A549 (cell line): ENCODE measurements at regions not wholly inside any gene's neighbourhood (a gene's known extent, or its start where the extent isn't known, plus 50 kb on each side); places are given as distances from the start of the nearest gene placed in this dataset.

Experiments used
- CHD4 ChIP-seq: fragments of 200-600 bp; sonication (generic); IDR thresholded peaks from 2 replicates; pipeline ENCODE4 v1.6.1; 2016; ENCODE audit warnings: antibody characterized with exemption, mild to moderate bottlenecking, borderline replicate concordance
- NPAS2 ChIP-seq: fragments of 250-450 bp; sonication (Bioruptor Pico); IDR thresholded peaks from 2 replicates; pipeline ENCODE4 v1.8.0; 2022; ENCODE audit warnings: mild to moderate bottlenecking, moderate library complexity, borderline replicate concordance
- POLR2A ChIP-seq: IDR thresholded peaks from 2 replicates; pipeline ENCODE4 v1.6.1; 2012; ENCODE audit warnings: mild to moderate bottlenecking, low read length
- POLR2AphosphoS2 ChIP-seq: conservative IDR thresholded peaks from 2 replicates; pipeline ENCODE4 v1.6.1; 2012; ENCODE audit warnings: low read length, improper control_type of control experiment, inconsistent platforms
- RARB ChIP-seq: fragments of 250-450 bp; sonication (Bioruptor Pico); IDR thresholded peaks from 2 replicates; pipeline ENCODE4 v1.8.0; 2021; ENCODE audit warnings: mild to moderate bottlenecking, moderate library complexity
- RCOR1 ChIP-seq: fragments of 150-350 bp; IDR thresholded peaks from 2 replicates; pipeline ENCODE4 v1.6.1; 2014; ENCODE audit warnings: antibody characterized with exemption, low read length, low read depth
- RFX5 ChIP-seq: fragments of 450-650 bp; IDR thresholded peaks from 2 replicates; pipeline ENCODE4 v1.7.1; 2014; ENCODE audit warnings: antibody characterized with exemption, mild to moderate bottlenecking, moderate library complexity
- ZFP36 ChIP-seq: fragments of 450-650 bp; IDR thresholded peaks from 2 replicates; pipeline ENCODE4 v1.6.1; 2014; ENCODE audit warnings: borderline replicate concordance; ENCODE audit not compliant: partially characterized antibody
- TF ChIP-seq, protein P1 (sequence below): fragments of >200 bp; sonication (Bioruptor Twin); formaldehyde crosslinking; IDR thresholded peaks from 3 replicates; pipeline ENCODE4 v1.5.1; 2016

DNA sequence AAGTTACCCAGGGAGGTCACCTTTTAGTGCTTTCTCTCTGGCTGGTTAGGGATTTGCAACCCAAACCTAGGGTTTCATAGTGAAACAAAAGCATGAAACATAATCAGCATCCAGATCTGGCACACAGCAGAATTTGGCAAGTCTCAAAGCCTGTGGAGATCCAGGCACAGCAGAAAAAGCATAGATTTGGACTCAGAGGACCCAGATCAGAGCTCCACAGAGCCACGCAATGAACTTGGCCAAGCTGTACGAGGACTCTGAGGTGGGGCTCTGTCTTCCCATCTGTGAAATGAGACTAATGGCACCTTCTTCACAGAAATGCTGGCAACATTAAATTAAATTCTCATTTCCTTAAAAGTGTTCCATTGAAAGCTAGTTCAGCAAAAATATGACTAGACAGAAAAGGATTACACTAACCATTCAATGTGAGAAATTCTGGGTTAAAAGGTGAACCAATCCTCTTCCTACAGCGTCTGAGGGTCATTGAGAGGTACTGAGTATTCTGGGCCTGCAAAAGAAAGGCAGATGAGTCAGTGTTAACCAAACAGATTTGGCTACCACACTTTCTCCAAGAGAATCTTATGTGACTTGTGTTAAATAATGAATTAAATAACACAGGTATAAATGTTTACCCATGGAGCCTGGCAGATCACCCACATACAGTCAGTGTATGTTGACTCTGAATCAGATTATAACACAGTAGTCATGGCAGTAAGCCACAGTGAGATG lies 266.3 kb downstream of the MREG start:
- TF ChIP-seq POLR2A: no peak
- TF ChIP-seq, protein P1, sequence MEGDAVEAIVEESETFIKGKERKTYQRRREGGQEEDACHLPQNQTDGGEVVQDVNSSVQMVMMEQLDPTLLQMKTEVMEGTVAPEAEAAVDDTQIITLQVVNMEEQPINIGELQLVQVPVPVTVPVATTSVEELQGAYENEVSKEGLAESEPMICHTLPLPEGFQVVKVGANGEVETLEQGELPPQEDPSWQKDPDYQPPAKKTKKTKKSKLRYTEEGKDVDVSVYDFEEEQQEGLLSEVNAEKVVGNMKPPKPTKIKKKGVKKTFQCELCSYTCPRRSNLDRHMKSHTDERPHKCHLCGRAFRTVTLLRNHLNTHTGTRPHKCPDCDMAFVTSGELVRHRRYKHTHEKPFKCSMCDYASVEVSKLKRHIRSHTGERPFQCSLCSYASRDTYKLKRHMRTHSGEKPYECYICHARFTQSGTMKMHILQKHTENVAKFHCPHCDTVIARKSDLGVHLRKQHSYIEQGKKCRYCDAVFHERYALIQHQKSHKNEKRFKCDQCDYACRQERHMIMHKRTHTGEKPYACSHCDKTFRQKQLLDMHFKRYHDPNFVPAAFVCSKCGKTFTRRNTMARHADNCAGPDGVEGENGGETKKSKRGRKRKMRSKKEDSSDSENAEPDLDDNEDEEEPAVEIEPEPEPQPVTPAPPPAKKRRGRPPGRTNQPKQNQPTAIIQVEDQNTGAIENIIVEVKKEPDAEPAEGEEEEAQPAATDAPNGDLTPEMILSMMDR: no peak
- TF ChIP-seq RARB: no peak
- TF ChIP-seq RFX5: no peak
- TF ChIP-seq POLR2AphosphoS2: no peak
- TF ChIP-seq NPAS2 (CRISPR knock-in tag): no peak
- no peak for TF ChIP-seq RCOR1
- no peak for TF ChIP-seq ZFP36
- no peak for TF ChIP-seq CHD4
